HS-5 (cell line): ENCODE measurements at regions not wholly inside any gene's neighbourhood (a gene's known extent, or its start where the extent isn't known, plus 50 kb on each side); places are given as distances from the start of the nearest gene placed in this dataset.

Experiments
- DNase-seq: peaks from one replicate; pipeline ENCODE4 v3.0.0-alpha.2; 2012; ENCODE audit warnings: low read depth

- no peak for DNase-seq
Measured at GRCh38 chr2:65498396-65498795, 66.0 kb upstream of the SPRED2 start.

- no peak for DNase-seq
Measured at GRCh38 chr2:65495251-65495877, 63.0 kb upstream of the SPRED2 start.

- no peak for DNase-seq
Measured at GRCh38 chr2:65494078-65494477, 61.7 kb upstream of the SPRED2 start.

GRCh38 chr2:65491381-65491905 is 59.0 kb upstream of the SPRED2 start:
- DNase-seq = no peak

- DNase-seq = no peak
Measured at GRCh38 chr2:65490222-65490621, 57.8 kb upstream of the SPRED2 start.

GRCh38 chr2:65489269-65489668 is 56.9 kb upstream of the SPRED2 start:
- no peak for DNase-seq

- no peak for DNase-seq
Measured at GRCh38 chr2:65488527-65488926, 56.1 kb upstream of the SPRED2 start.

- DNase-seq = no peak
Measured at GRCh38 chr2:65487404-65487803, 55.0 kb upstream of the SPRED2 start.

- no peak for DNase-seq
Measured at GRCh38 chr2:65486802-65487201, 54.4 kb upstream of the SPRED2 start.

GRCh38 chr2:65486282-65486681 is 53.9 kb upstream of the SPRED2 start:
- no peak for DNase-seq

- DNase-seq = no peak
Measured at GRCh38 chr2:65485839-65486238, 53.4 kb upstream of the SPRED2 start.

GRCh38 chr2:65483763-65484162 is 51.4 kb upstream of the SPRED2 start:
- no peak for DNase-seq

- no peak for DNase-seq
Measured at GRCh38 chr2:65482971-65483370, 50.6 kb upstream of the SPRED2 start.
